GM12878 (cell line): ENCODE measurements at regions not wholly inside any gene's neighbourhood (a gene's known extent, or its start where the extent isn't known, plus 50 kb on each side); places are given as distances from the start of the nearest gene placed in this dataset.

Experiments
- ATAC-seq: fragments of 200-7000 bp; cut with Tn5 transposase; 3 replicates; pipeline ENCODE4 v1.9.1; 2020; ENCODE audit warnings: mild to moderate bottlenecking, moderate library complexity
- BruUV-seq: library from RNA; stranded (reverse); fragments of 400-500 nt; replicated peaks from 2 replicates; lab custom pipeline; 2021; lab: Mats Ljungman, UMichigan
- CTCF ChIA-PET: fragments of 300-600 bp; sonication (Branson Sonifier 250); formaldehyde crosslinking; extraction: SDS; loops from one replicate; lab custom pipeline; 2021; ENCODE audit warnings: inconsistent platforms; lab: Yijun Ruan, JAX
- POLR2A ChIA-PET: fragments of 350-600 bp; formaldehyde crosslinking; extraction: SDS; loops from one replicate; lab custom pipeline; 2021; ENCODE audit warnings: inconsistent platforms; lab: Charles Lee
- RAD21 ChIA-PET: fragments of 300-600 bp; sonication (Branson Sonifier 250); formaldehyde crosslinking; loops from one replicate; lab custom pipeline; 2023; ENCODE audit warnings: antibody characterized with exemption; ENCODE audit not compliant: unreplicated experiment; lab: Charles Lee
- SMC1A ChIA-PET: fragments of 300-600 bp; sonication (Branson Sonifier 250); formaldehyde crosslinking; loops from one replicate; lab custom pipeline; 2023; ENCODE audit not compliant: unreplicated experiment, uncharacterized antibody; lab: Charles Lee
- DNase-seq: peaks from one replicate; pipeline ENCODE4 v3.0.0-alpha.2; 2011; ENCODE audit warnings: low read depth, low spot score
- FAIRE-seq: peaks from 3 replicates; lab custom pipeline; 2011; peaks lifted over from hg19 to GRCh38; lab: Jason Lieb, UNC
- H2AFZ ChIP-seq: 2 replicates; pipeline ENCODE4 v1.6.0; 2011; ENCODE audit warnings: low read depth, low read length, control low read depth; ENCODE audit not compliant: control insufficient read depth
- H3K27ac ChIP-seq: 2 replicates; pipeline ENCODE4 v1.5.1; 2011; ENCODE audit warnings: control low read depth; ENCODE audit not compliant: control insufficient read depth, insufficient read depth
- H3K27me3 ChIP-seq, 2 experiments: replicated peaks in 1 of 2; 2 replicates each; pipeline versions ENCODE4 v1.6.0 to v1.6.1; 2011; ENCODE audit warnings: low read length in 1 of 2; ENCODE audit not compliant: control insufficient read depth in 2 of 2, insufficient read depth in 2 of 2
- H3K36me3 ChIP-seq, 2 experiments: 2 replicates each; pipeline ENCODE4 v1.5.1; 2011; ENCODE audit warnings: low read length in 1 of 2; ENCODE audit not compliant: control insufficient read depth in 2 of 2, insufficient read depth in 2 of 2
- H3K4me1 ChIP-seq: 2 replicates; pipeline ENCODE4 v1.6.1; 2011; ENCODE audit warnings: mild to moderate bottlenecking, low read length, moderate library complexity, mixed read lengths; ENCODE audit not compliant: control insufficient read depth, insufficient read depth
- H3K4me2 ChIP-seq: 2 replicates; pipeline ENCODE4 v1.6.0; 2011; ENCODE audit warnings: control low read depth; ENCODE audit not compliant: control insufficient read depth, insufficient read depth
- H3K4me3 ChIP-seq: fragments of 200-600 bp; sonication (generic); 2 replicates; pipeline ENCODE4 v1.5.1; 2016
- H3K79me2 ChIP-seq: 2 replicates; pipeline ENCODE4 v1.6.0; 2011; ENCODE audit warnings: low read length; ENCODE audit not compliant: control insufficient read depth, insufficient read depth
- H3K9ac ChIP-seq: 2 replicates; pipeline ENCODE4 v1.8.0; 2011; ENCODE audit warnings: low read length, control low read depth, mixed read lengths; ENCODE audit not compliant: control insufficient read depth, insufficient read depth
- H3K9me3 ChIP-seq: replicated peaks from 3 replicates; pipeline ENCODE4 v1.5.1; 2011; ENCODE audit warnings: mild to moderate bottlenecking, low read length; ENCODE audit not compliant: control insufficient read depth, insufficient read depth
- H4K20me1 ChIP-seq: 2 replicates; pipeline ENCODE4 v1.6.0; 2011; ENCODE audit not compliant: control insufficient read depth, insufficient read depth
- BMI1 ChIP-seq: fragments of 450-650 bp; IDR thresholded peaks from 2 replicates; pipeline ENCODE4 v1.6.1; 2016; ENCODE audit warnings: mild to moderate bottlenecking, moderate library complexity, borderline replicate concordance
- HDAC6 ChIP-seq: fragments of 200-600 bp; sonication (generic); IDR thresholded peaks from one replicate; pipeline ENCODE4 v1.8.0; 2017; ENCODE audit warnings: antibody characterized with exemption; ENCODE audit not compliant: unreplicated experiment
- MTA2 ChIP-seq: fragments of 450-650 bp; IDR thresholded peaks from 2 replicates; pipeline ENCODE4 v1.6.1; 2016; ENCODE audit warnings: low read depth, mild to moderate bottlenecking, moderate library complexity
- MYB ChIP-seq: fragments of 150-350 bp; IDR thresholded peaks from 2 replicates; pipeline ENCODE4 v1.6.1; 2014; ENCODE audit warnings: mild to moderate bottlenecking, low read depth, low read length, borderline replicate concordance
- NR2C1 ChIP-seq: fragments of 450-650 bp; IDR thresholded peaks from 2 replicates; pipeline ENCODE4 v1.6.1; 2017; ENCODE audit warnings: antibody characterized with exemption, mild to moderate bottlenecking, moderate library complexity
- RBBP5 ChIP-seq: fragments of 200-600 bp; sonication (generic); conservative IDR thresholded peaks from 2 replicates; pipeline ENCODE4 v1.6.1; 2016
- RUNX3 ChIP-seq: IDR thresholded peaks from 2 replicates; pipeline ENCODE4 v1.6.1; 2012; ENCODE audit warnings: low read length, inconsistent platforms
- SMC3 ChIP-seq: IDR thresholded peaks from 2 replicates; pipeline ENCODE4 v1.6.1; 2011; ENCODE audit warnings: low read length, improper control_type of control experiment, borderline replicate concordance
- YBX1 ChIP-seq: fragments of 450-650 bp; IDR thresholded peaks from 2 replicates; pipeline ENCODE4 v1.6.1; 2016; ENCODE audit warnings: antibody characterized with exemption
- ZNF24 ChIP-seq: fragments of 450-650 bp; IDR thresholded peaks from 2 replicates; pipeline ENCODE4 v1.6.1; 2017; ENCODE audit warnings: antibody characterized with exemption, mild to moderate bottlenecking
- ZNF274 ChIP-seq: IDR thresholded peaks from one replicate; pipeline ENCODE4 v1.8.0; 2011; ENCODE audit not compliant: insufficient read length, insufficient read depth
- WGBS: methylation state at CpG from one replicate; pipeline ENCODE4 v1.1.6; 2016; ENCODE audit warnings: low lambda C conversion rate; ENCODE audit not compliant: insufficient replicate concordance, insufficient coverage; ENCODE audit errors: missing lambda C conversion rate; 5-methylcytosine and 5-hydroxymethylcytosine counted together
- in situ Hi-C: fragments of 300-500 bp; cut with MboI; formaldehyde crosslinking; loops from 9 replicates; pipeline ENCODE4 v1.14.3; 2018; ENCODE audit warnings: mixed read lengths
- intact Hi-C: fragments of 100-400 bp; cut with micrococcal nuclease; formaldehyde crosslinking; loops from one replicate; pipeline ENCODE4 v1.14.2; 2022; ENCODE audit not compliant: unreplicated experiment
- TF ChIP-seq, protein P1 (sequence below): IDR thresholded peaks from 2 replicates; pipeline ENCODE4 v1.6.1; 2012; ENCODE audit warnings: mild to moderate bottlenecking, low read depth, low read length

DNA sequence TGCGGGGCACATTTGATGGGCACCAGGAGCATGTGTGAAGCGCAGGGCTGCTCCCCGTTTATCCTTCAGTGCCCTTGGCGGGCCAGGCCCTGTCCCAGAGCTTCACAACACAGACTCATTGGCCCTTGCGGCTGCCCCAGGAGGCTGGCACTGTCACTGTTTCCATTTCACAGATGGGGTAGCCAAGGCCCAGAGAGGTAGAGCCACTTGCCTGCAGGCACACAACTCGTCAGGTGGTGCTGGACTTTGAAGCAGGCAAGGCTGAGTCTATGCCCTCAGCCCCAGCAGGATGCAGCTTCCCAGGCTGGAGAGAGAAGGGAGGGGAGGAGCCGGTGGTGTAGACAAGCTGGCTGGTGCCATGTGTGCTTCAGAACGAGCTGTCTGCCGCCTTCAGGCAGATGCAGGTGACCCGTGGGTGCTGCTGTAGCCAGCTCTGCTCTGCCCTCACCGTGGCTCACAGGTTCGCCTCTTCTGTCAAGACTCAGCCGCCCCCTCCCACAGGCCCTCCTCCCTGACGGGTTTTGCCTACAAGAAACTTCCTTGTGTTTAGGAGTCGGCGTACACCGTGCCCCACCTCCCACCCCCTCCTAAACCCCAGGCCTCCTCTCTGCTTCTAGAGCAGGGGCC lies 232.3 kb upstream of the CIBAR2 start:
- 25% methylated on average over 14 of the region's 17 CpGs for WGBS
- POLR2A ChIA-PET, result no interaction called here
- TF ChIP-seq RUNX3 (no peak), YBX1 (no peak), ZNF24 (no peak), MYB (no peak), BMI1 (no peak), SMC3 (no peak), NR2C1 (no peak), HDAC6 (no peak), ZNF274 (no peak), RBBP5 (no peak), MTA2 (no peak)
- TF ChIP-seq, protein P1, sequence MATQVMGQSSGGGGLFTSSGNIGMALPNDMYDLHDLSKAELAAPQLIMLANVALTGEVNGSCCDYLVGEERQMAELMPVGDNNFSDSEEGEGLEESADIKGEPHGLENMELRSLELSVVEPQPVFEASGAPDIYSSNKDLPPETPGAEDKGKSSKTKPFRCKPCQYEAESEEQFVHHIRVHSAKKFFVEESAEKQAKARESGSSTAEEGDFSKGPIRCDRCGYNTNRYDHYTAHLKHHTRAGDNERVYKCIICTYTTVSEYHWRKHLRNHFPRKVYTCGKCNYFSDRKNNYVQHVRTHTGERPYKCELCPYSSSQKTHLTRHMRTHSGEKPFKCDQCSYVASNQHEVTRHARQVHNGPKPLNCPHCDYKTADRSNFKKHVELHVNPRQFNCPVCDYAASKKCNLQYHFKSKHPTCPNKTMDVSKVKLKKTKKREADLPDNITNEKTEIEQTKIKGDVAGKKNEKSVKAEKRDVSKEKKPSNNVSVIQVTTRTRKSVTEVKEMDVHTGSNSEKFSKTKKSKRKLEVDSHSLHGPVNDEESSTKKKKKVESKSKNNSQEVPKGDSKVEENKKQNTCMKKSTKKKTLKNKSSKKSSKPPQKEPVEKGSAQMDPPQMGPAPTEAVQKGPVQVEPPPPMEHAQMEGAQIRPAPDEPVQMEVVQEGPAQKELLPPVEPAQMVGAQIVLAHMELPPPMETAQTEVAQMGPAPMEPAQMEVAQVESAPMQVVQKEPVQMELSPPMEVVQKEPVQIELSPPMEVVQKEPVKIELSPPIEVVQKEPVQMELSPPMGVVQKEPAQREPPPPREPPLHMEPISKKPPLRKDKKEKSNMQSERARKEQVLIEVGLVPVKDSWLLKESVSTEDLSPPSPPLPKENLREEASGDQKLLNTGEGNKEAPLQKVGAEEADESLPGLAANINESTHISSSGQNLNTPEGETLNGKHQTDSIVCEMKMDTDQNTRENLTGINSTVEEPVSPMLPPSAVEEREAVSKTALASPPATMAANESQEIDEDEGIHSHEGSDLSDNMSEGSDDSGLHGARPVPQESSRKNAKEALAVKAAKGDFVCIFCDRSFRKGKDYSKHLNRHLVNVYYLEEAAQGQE, result no peak
- RAD21 ChIA-PET, result no interaction called here
- no peaks in the 10 kb centered on the region for H3K9me3 ChIP-seq
- 0 out of 2 replicates have a peak, but pooled peaks cover 2% of the 10 kb centered on the region for H4K20me1 ChIP-seq
- no peaks in the 10 kb centered on the region for H3K4me1 ChIP-seq
- no peaks in the 10 kb centered on the region; a peak in 3 of 4 replicates for H3K27me3 ChIP-seq
- no peaks in the 10 kb centered on the region for H3K79me2 ChIP-seq
- no peak overlapping the region for H3K4me2 ChIP-seq
- ATAC-seq (no peak; the same call in 2 of the 3 replicates), DNase-seq (no peak), FAIRE-seq (no peak)
- no peak overlapping the region for H2AFZ ChIP-seq
- no peak overlapping the region for H3K4me3 ChIP-seq
- intact Hi-C loops (no loop called here), in situ Hi-C loops (no loop called here)
- H3K36me3 ChIP-seq, result no peaks in the 10 kb centered on the region
- no peak overlapping the region for H3K9ac ChIP-seq
- no TSS peak for BruUV-seq
- H3K27ac ChIP-seq, result no peak overlapping the region
- SMC1A ChIA-PET, result no interaction called here
- CTCF ChIA-PET, result no interaction called here
